Lower leg skin (tissue), 3 donors: ENCODE measurements at regions not wholly inside any gene's neighbourhood (a gene's known extent, or its start where the extent isn't known, plus 50 kb on each side); places are given as distances from the start of the nearest gene placed in this dataset.

Experiments
- POLR2A ChIP-seq, 2 donors: fragments of 450-650 bp; IDR thresholded peaks; one replicate each; pipeline ENCODE4 v1.6.1; 2016 to 2017; ENCODE audit warnings: antibody characterized with exemption in 2 of 2, mild to moderate bottlenecking in 1 of 2, moderate library complexity in 1 of 2
- TF ChIP-seq, protein P1 (sequence below), 3 donors: fragments of 450-650 bp; IDR thresholded peaks; one replicate each; pipeline ENCODE4 v1.5.1; 2016; ENCODE audit warnings: antibody characterized with exemption in 3 of 3, mild to moderate bottlenecking in 3 of 3, moderate library complexity in 2 of 3

DNA sequence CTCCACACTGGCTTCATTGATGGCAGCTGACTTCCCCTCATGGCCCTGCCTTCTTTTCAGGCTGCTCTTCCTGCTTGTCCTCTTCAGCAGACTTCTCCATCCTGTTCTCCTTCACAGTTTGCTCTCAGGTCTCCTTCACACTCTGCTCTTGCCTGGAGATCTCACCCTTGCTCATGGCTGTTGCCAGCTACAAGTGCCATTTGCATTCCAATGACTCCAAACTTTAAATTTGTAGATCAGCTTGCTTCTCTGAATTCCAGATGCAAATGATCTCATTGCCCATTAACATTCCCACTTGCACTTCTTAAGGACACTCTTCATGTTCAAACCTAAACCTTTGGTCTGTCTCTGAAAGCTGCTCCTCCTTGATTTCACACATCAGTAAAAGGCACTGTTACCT, 343.0 kb downstream of the QKI start:
- TF ChIP-seq, protein P1, sequence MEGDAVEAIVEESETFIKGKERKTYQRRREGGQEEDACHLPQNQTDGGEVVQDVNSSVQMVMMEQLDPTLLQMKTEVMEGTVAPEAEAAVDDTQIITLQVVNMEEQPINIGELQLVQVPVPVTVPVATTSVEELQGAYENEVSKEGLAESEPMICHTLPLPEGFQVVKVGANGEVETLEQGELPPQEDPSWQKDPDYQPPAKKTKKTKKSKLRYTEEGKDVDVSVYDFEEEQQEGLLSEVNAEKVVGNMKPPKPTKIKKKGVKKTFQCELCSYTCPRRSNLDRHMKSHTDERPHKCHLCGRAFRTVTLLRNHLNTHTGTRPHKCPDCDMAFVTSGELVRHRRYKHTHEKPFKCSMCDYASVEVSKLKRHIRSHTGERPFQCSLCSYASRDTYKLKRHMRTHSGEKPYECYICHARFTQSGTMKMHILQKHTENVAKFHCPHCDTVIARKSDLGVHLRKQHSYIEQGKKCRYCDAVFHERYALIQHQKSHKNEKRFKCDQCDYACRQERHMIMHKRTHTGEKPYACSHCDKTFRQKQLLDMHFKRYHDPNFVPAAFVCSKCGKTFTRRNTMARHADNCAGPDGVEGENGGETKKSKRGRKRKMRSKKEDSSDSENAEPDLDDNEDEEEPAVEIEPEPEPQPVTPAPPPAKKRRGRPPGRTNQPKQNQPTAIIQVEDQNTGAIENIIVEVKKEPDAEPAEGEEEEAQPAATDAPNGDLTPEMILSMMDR (IDR thresholded peaks at IDR 0.05), result no peak
- TF ChIP-seq POLR2A (IDR thresholded peaks at IDR 0.05), result no peak
